ENCODE measurements at regions not wholly inside any gene's neighbourhood (a gene's known extent, or its start where the extent isn't known, plus 50 kb on each side); places are given as distances from the start of the nearest gene placed in this dataset.
"Not testable (repeated sequence)": the region's sequence is repeated elsewhere in the genome, so short reads cannot be mapped to it uniquely, and the experiment has no call there.

DNA sequence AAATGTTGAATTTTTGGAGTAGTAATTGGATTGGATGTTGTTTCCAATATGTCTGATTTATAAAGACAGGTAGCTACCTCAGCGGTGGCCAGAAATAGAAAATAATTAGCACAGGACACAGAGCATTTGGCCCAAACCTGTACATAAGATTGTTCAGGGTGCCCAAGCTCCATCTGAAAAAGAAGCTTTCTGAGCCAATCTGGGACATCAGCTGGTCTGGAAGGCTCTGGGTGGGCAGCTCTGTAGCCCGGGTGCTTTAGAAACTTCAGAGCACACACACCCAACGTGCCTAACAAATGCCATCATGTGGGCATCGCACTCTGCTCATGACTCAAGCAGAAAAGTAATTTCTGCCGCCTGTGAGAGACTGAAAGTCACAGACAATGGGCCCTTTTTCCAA lies 460.7 kb downstream of the ICE1 start:
- no peak for DNase-seq (ENCODE audit: low spot score)

DNA sequence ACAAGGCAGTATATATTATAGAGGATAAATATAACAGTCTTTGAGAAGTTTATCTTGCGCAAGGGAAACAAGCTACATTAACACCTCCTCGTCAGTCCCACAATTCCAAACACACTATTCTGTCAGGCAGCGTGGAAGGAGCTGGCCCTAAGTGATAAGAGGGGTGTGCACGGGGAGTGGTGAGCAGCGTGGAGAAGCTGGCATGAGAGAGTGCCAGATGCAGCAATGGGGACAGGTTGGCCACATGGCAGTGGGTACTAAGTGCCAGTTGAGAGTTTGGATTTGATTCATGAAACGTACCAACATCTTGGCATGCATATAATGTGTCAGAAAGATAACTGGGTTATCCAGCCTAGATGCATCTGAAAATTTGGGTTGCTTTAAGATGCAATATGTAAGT lies 460.2 kb downstream of the ICE1 start:
- DNase-seq (ENCODE audit: low spot score): no peak

DNA sequence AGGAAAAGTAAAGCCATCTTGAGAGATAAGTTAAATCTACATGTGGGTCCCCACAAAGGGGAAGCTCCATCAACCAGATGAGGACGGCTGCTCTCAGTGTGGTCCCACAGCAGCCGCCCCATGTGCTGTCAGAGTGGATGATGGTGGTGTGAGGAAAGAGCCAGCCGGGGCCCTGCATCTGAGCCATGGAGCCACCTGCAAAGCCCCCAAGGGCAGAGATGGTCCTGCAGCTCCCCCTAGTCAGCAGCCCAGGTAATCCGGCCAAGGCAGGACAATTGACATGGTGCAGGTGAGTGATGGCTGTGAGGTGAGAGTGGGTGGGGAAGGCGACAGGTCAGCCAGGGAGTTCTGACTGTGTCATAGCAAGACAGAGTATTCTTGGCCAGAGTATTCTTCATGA lies 458.8 kb downstream of the ICE1 start:
- DNase-seq (ENCODE audit: low spot score): no peak

DNA sequence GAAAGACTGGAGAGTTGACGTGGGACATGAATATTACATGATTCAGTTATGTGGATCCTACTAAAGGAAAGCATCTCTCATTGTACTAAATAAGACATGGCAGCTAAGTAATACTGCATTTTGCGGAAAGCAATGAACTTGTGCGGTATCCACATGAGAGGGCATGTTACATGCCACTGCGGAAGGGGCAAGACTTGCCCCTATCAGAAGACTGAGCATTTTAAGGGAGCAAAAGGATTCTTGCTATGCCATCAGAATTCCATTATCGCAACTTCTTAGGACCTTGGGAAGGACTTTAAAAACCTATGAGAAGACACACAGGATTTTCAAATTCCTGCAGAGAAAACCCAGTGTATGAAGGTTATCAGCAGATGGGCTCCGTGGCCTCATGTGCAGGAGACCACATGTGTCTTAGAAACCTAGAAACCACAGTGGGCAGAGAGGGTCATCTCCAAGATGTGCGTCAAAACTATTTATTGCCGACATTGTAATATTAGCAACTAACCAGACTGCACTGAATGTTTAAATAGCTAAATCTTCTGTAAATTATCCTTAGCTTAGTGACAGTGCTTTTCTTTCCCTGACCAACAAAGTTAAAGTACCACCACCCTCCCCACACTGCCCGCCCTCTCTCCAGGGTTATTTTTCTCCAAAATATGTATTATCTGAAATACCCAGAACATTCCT lies 457.7 kb downstream of the ICE1 start:
- no peak for DNase-seq (ENCODE audit: low spot score)

DNA sequence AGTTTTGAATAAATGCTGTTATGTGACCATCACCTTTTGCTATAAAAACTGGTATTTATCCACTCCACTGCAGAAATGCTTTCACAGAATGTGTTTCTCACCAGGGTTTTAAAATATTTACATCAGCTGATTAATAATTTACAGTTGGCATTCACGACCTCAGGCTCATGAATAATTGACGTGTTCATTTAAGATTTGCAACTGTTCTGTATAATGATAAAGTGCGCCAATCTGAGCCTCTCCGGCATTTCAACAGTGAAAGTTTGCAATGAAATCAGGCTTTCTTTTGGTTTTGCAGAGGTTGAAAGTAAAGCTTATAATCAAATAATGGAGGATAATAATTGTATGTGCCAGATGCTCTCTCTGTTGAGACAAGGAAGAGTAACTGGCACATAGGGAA lies 434.9 kb downstream of the ICE1 start:
- DNase-seq (ENCODE audit: low spot score): no peak

DNA sequence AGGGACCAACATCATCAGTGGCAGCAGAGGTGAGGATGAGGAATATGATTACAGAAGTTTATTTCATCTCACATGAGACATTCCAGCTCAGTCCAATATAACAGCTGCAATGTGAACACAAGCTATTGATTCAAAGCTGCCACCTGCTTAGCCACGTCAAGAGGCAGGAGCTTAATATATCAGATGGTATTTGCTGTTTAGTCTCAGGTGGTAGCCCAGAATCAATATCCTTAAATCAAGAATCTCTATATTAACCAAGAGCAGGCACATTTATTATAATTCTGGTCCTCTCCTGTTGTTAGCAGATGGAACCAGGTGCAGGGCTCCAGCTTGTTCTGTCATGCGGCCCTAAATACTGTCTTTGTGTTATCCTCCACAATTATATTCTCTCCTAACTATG lies 431.6 kb downstream of the ICE1 start:
- no peak for DNase-seq (ENCODE audit: low spot score)

DNA sequence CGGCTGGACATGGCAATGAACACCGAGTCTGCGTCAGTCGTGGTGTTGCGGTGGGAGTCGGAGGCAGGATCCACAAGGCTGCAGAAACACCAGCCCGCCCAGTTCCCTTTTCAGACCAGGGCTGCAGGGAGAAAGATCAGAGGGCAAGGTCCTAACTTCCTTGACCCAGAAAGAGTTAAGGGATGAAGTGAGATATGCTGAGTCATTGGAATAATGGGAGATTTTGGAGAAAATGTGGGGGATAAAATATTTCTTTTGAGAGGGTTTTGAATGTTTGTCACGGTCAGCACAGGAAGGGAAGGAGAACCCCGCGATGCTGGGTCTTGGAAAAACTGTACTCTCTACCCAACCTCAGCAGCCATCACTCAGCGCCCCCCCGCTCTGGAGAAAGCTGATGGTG lies 416.0 kb downstream of the ICE1 start:
- DNase-seq (ENCODE audit: low spot score): no peak

DNA sequence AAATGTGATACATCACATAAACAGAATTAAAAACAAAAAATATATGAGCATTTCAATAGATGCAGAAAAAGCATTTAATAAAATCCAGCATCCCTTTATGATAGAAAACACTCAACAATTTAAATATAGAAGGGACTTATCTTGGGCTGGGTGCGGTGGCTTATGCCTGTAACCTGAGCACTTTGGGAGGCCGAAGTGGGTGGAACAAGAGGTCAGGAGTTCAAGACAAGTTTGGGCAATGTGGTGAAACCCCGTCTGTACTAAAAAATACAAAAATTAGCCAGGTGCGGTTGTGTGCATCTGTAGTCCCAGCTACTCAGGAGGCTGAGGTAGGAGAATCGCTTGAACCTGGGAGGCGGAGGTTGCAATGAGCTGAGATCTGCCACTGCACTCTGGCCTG lies 409.1 kb downstream of the ICE1 start:
- DNase-seq (ENCODE audit: low spot score): not testable (repeated sequence)

DNA sequence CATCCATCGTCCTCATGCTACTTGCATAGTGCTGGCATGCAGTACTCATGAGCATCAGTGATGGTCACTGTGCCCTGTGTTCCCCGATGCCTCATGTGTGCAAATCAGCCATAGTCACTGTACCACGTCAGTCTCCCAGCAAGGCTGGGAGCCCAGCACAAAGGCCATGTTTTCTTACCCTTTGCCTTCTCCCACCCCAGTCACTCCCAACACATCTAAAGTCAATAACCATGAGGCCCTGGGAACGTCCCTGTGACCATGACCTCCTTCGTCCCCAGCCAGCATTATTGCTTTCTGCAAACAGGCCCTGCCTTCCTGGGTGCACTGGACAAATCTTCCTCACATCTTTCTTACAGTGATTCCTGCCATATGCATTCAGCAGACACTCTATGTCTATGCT lies 406.1 kb downstream of the ICE1 start:
- DNase-seq (ENCODE audit: low spot score): no peak

DNA sequence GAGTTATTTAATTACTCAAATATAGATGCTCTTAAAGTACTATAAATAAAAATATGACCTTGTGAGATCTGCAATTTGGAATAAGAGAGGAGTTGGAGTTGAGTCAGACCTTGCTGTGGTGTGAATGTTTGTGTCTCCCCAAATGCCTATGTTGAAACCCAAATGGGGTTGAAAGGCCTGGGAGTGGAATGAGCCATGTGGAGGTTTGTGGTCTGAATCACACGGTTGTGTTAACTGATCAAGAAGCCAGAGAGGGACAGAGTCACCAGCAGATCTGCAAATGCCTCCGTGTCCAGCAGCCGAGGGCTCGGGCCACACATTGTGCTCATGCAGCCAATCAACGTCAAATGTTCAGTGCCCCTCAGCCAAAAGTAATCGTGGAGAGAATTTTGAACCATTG lies 404.4 kb downstream of the ICE1 start:
- no peak for DNase-seq (ENCODE audit: low spot score)

DNA sequence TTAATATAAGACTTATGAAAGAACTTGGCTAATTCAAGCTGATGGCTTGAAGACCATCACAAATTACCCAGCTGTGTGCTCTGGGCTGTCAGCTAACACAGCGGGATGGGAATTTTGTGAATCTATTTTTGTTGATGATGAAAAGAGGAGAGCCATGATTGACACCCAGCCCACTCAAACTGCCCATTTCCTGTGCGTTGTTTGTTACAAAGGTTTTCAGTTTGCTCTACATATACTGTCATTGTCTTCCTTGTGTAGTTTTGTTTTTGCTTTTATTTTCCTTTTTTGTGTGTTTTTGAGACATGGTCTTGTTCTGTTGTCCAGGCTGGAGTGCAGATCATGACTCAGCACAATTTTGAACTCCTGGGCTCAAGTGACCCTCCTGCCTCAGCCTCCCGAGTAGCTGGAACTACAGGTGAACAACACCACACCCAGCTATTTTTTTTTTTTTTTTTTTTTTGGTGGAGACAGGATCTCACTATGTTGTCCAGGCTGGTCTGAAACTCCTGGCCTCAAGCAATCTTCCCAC lies 400.3 kb downstream of the ICE1 start:
- no peak for DNase-seq (ENCODE audit: low spot score)

DNA sequence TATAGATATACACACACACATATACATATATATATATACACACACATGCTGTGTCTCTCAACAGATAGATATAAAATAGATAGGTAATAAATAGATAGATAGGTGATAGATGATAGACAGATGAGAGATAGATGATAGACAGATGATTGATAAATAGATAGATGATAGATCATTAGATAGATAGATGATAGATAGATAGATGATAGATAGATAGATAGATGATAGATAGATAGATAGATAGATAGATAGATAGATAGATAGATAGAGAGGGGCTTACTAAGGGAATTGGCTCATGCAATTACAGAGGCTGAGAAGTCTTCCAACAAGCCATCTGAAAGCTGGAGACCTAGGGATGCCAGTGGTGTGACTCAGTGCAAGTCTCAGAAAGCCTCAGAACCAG lies 394.5 kb downstream of the ICE1 start:
- DNase-seq (ENCODE audit: low spot score): no peak

DNA sequence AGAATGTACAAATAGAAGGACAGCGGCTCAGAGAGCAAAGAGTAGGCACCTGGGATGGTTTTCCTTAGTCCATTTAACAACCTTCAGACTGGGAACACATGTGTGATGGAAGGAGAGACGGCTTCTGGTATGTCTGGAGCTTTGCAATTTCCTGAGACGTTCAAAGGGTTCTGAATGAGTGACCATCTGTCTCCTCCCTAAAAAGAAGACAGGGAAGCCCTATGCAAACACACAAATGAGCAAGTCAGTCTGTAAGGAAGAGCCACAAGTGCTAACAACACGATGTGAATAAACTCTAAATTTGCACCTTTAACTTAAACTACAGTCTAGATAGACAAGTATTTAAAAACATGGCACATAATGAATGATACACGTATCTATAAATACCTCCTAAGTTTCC lies 391.0 kb downstream of the ICE1 start:
- no peak for DNase-seq (ENCODE audit: low spot score)

DNA sequence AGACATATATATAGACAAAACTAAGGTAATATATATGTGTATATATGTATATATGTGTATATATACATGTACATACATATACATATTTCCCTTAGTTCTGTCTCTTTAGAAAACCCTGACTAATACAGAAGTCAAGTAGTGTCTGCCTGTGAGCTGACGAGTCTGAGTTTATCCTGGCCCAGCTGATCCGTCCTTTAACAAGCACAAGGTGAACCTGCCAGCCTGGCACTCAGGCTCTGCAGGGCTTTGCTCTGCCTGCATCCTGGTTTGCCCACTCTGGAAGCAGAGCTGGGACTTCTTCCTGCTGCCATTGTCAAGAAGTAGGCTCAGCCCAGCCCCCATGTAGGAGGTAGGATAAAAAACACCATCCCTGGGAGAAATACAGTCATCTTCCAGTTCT lies 388.0 kb downstream of the ICE1 start:
- no peak for DNase-seq (ENCODE audit: low spot score)

DNA sequence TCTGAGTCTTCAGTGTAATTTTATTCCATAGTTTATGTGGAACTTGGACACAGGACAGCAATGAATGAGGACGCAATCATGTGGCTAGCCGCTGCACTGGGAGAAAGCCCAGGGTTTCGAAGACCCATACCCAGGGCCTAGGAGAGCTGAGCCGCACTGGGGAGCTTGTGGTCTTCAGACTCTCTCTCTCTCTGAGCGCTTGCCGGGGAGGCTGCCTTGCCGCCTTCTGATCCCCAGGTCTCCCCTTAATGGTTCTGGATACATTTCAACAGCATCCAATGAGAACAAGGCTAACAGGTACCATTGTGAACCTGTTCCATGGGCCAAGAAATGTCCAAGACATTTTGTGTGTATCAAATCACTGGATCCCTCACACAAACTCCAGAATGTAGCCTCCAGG lies 383.4 kb downstream of the ICE1 start:
- DNase-seq (ENCODE audit: low spot score): no peak

DNA sequence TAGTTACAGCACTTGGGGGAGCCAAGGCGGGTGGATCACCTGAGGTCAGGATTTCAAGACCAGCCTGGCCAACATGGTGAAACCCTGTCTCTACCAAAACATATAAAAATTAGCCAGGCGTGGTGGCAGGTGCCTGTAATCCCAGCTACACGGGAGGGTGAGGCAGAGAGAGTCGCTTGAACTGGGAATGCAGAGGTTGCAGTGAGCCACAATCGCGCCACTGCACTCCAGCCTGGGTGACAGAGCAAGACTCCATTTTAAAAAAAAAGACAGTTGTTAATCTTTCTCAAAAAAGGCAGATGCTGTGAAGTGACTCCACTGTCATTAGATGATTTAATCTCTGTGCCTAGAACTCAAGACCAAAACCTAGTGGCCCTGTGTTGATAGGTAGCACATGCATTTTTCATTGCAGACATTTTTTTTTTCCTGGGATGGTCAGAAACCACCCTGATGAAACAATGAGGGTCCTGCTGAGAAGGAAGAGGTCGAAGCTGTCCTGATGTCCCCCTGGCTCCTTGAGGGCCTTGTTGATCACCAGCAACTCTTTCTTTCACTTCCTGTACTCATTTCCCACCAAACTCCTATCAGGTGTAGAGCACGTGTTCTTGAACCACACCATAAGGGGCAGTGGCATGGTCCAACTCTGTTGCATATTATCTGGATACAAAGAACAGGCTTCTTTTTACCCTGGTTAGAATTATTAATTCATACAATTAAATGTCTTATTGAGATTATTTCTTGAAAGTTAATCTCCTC lies 382.2 kb downstream of the ICE1 start:
- no peak for DNase-seq (ENCODE audit: low spot score)

DNA sequence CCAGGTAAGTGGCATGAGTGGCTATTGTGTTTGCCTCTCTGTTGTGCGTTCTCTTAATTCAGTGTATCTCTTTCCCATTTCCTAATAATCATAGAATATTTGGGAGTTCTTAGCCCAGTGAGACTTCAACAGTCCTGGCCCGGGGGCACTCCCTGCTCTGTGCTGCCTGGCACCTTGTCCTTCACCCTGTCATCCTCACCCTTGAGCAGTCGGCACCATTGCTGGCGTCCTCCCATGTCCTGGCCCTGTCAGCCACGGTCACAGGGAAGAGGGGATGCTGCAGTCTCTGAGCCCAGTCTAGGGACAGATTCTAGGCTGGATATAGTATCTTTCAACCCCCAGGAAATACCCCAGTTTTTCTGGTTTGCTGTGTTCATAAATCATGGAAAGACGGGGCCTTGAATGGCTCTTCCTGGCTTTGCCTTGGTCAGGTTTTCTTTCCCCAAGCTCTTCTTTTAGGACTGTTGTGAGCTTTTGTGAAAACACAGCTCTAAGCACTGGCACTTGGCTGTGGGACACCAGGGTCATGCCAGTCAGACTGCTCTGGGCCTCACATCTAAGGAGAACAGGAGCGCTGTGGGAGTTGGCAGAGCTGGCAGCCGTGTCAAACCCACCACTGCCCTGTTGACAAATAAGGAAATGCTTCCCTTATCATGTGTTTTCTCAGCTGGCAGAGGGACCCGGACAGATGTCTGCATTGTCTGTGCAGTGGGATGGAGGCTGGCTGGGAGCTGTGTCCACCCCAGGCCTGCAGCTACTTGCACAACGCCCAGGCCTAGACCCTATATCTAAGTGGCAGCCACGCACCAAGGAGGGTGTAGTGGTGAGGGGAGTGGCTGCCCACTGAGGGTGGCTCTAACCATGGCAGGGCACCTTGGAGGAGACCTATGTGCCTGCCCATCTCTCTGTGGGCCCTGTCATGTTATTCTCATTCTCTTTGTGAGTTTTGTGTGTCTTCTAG lies 378.6 kb downstream of the ICE1 start:
- no peak for DNase-seq (ENCODE audit: low spot score)

DNA sequence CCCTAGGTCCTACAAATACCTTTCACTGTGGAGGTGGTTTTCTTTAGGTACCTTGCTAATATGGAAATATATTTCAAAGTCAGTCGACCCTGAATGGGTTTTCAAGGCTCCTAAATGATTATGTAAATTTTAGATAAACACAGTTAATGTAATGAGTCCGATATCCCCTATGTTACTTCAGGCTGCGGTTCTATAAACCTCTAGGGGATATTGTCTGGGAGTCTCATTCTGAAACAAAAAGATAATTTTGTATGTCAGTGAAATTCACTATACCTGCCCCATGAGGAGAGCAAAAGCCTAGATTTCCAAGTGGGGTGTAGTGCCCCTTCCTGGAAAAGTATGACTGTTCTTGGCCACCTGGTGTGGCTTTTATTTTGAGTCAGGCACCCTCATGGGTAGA lies 377.3 kb downstream of the ICE1 start:
- DNase-seq (ENCODE audit: low spot score): no peak

DNA sequence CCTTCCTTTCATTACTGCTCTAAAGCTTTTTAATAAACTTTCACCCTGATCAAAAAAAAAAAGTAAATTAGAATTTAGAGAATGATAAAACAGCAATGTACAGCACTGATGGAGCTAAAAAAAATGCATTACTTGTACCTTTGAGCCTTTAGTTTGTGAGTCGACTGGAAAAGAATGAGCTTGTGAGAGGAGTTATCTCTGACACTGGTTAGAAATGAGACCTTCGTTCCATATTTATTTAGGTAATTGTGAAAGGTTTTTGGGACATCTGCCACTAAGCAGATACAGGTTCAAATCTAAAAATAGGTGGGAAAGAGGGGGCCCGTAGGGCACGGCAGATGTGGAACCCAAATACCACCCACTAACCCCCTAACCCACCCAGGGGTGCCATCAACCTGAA lies 376.8 kb downstream of the ICE1 start:
- DNase-seq (ENCODE audit: low spot score): no peak

DNA sequence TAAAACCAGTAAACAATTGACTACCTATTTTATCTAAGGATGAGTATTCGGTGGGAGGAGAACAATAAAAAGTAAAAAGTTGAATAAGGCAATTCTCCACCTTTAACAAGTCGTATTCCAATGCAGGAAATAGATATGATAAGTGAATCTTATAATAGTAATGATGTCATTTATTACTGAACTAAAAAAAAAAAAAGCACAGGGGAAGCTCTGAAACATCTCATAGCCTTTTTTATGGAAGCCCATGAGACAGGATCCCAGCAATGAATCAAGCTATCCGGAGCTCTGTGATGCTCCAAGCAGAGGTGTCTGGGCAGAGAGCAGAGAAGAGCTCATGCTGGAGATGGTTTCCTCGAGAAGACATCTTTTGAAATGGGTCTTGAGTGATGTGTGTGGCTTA lies 376.0 kb downstream of the ICE1 start:
- DNase-seq (ENCODE audit: low spot score): no peak

DNA sequence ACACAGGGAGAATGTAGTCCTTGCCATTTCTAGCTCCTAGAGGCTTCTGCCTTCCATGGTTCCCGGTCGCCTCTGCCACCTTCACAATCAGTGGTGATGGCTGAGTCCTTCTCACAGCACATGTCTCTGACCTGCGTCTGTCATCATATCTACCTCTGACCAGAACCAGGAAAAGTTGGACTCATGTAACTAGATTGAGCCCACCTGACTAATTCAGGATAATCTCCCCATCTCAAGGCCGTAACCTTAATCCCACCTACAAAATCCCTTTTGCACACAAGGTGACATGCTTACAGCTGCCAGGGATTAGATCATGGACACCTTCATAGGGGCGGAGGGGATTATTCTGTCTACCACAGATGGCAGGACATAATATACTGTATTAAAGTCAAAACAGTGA lies 375.6 kb downstream of the ICE1 start:
- DNase-seq (ENCODE audit: low spot score): no peak

DNA sequence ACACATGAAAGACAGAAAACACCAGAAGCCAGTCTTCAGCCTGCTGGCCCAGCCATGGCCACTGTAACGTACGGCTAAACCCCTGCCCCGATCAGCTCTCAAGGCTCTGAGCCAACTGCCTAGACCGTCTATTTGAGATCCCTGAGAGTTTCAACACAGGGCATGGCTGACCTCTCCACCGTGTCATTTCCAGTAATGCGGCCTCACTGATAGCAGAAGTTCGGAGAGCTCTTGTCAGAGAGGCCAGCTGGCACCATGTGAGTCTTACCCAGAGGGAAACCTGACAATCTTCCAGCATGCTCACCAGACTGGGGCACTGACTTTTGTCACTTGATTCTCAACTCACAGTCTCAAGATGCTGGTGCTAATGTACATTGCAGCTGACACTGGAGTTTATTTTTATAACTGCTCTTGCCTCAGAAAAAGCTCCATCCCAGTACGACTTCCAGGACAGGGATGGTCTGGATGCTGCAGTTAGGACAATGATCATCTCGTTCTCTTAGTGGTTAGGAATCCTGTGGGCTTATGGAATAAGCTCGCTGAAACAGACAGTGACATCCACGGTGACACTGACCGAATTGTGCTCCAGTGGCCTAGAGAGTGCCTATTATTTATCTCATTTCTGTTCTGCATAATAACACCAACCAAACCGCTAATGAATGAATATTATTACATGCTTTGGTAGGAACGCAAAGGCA lies 372.7 kb downstream of the ICE1 start:
- DNase-seq (ENCODE audit: low spot score): no peak
